ENCODE measurements at regions not wholly inside any gene's neighbourhood (a gene's known extent, or its start where the extent isn't known, plus 50 kb on each side); places are given as distances from the start of the nearest gene placed in this dataset.

DNA sequence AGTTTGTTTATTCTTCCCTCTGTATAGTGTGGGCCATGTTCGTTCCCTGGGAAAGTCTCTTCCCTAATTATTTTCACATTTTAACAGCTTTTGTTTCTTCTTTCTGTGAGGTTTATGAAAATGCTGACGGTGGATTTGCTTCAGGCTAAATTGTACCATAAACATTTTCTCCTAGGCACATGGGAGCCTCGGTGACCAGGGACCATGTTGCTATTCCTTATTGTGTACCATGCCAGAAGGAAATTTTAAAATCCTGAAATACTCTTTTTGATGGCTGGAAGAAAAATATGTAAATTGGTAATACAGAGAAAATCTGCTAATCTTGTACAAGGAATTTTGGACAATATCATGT is 230.1 kb upstream of the JUN start:
- no peak for ATAC-seq (replicated peaks; ENCODE audit: extremely low read depth, poor library complexity, severe bottlenecking)
- Mint-ChIP-seq H3K27ac (ENCODE audit: low read depth) (no peak overlapping the region), H3K4me3 (no peak overlapping the region), H3K27me3 (no peaks in the 10 kb centered on the region), H3K9me3 (peaks cover 4% of the 10 kb centered on the region), H3K36me3 (ENCODE audit: insufficient read depth) (peaks cover 1% of the 10 kb centered on the region), H3K4me1 (peaks cover 18% of the 10 kb centered on the region)
- DNase-seq (ENCODE audit: low spot score in 2 of 2) = no peak

DNA sequence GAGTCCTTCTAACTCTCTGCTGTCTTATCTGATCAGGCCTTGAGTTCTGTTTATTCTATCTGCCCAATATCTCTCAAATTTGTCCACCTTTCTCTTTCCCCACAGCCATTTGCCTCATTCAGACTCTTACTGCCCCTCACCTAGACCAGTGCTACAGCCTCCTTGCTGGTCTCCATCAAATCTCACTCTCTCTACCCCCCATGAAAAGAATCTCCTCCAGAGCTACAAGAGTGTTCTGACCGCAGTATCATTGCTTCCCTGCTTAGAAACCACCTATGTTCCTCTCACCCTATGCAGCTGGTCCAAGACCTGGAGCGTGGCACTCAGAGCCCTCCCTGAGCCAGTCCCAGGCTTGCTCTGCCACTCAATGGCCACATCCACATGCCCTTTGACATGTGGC is 231.0 kb upstream of the JUN start:
- DNase-seq (ENCODE audit: low spot score in 2 of 2) (no peak), ATAC-seq (replicated peaks; ENCODE audit: extremely low read depth, poor library complexity, severe bottlenecking) (no peak)
- peaks cover 4% of the 10 kb centered on the region for H3K9me3 Mint-ChIP-seq
- peaks cover 2% of the 10 kb centered on the region for H3K36me3 Mint-ChIP-seq (ENCODE audit: insufficient read depth)
- H3K27me3 Mint-ChIP-seq = no peaks in the 10 kb centered on the region
- peaks cover 23% of the 10 kb centered on the region for H3K4me1 Mint-ChIP-seq
- H3K27ac Mint-ChIP-seq (ENCODE audit: low read depth) = no peak overlapping the region
- H3K4me3 Mint-ChIP-seq = no peak overlapping the region

DNA sequence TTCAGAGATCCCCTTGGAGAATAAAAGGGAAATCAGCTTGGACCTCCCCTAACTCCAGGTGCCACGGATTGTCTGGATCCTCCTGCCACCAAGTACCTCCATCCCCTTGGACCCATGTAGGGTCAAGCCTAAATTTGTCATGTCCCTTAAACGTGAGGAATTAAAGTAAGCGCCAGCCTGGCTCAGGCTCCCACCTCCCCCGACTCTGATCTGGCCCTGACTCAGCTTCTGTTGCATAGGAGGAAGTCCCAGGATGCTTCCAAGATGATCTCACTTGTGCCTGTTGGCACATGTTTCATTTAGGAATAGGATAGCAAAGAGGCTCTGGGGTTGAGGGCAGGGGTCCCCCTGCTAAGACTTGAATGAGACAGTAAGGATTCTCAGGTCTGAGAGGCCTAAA is 231.9 kb upstream of the JUN start:
- Mint-ChIP-seq H3K9me3 (peaks cover 4% of the 10 kb centered on the region), H3K4me3 (no peak overlapping the region), H3K27ac (ENCODE audit: low read depth) (no peak overlapping the region), H3K36me3 (ENCODE audit: insufficient read depth) (peaks cover 7% of the 10 kb centered on the region), H3K27me3 (no peaks in the 10 kb centered on the region), H3K4me1 (peaks cover 32% of the 10 kb centered on the region)
- DNase-seq (ENCODE audit: low spot score in 2 of 2) (no peak), ATAC-seq (replicated peaks; ENCODE audit: extremely low read depth, poor library complexity, severe bottlenecking) (no peak)

DNA sequence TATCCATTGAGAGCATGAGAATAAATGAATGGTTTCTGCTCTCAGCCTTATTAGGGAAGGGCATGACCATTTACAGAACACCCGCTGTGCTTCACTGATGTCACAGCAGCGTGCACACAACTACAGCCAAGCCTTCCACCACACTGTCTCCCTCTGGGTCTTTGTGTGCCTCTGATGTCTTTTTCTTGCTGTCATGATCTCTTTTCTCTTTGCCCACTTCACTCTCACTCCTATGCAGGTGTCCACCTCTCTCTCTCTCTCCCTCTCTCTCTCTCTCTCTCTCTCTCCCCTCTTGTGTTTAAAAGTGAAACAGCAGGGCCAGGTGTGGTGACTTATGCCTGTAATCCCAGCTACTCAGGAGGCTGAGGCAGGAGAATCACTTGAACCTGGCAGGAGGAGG is 232.5 kb upstream of the JUN start:
- peaks cover 7% of the 10 kb centered on the region for H3K36me3 Mint-ChIP-seq (ENCODE audit: insufficient read depth)
- no peaks in the 10 kb centered on the region for H3K27me3 Mint-ChIP-seq
- peaks cover 4% of the 10 kb centered on the region for H3K9me3 Mint-ChIP-seq
- H3K4me1 Mint-ChIP-seq = peaks cover 36% of the 10 kb centered on the region
- DNase-seq (ENCODE audit: low spot score in 2 of 2) = no peak
- no peak for ATAC-seq (replicated peaks; ENCODE audit: extremely low read depth, poor library complexity, severe bottlenecking)
- no peak overlapping the region for H3K4me3 Mint-ChIP-seq
- H3K27ac Mint-ChIP-seq (ENCODE audit: low read depth) = peak overlapping the region; percentile 3

DNA sequence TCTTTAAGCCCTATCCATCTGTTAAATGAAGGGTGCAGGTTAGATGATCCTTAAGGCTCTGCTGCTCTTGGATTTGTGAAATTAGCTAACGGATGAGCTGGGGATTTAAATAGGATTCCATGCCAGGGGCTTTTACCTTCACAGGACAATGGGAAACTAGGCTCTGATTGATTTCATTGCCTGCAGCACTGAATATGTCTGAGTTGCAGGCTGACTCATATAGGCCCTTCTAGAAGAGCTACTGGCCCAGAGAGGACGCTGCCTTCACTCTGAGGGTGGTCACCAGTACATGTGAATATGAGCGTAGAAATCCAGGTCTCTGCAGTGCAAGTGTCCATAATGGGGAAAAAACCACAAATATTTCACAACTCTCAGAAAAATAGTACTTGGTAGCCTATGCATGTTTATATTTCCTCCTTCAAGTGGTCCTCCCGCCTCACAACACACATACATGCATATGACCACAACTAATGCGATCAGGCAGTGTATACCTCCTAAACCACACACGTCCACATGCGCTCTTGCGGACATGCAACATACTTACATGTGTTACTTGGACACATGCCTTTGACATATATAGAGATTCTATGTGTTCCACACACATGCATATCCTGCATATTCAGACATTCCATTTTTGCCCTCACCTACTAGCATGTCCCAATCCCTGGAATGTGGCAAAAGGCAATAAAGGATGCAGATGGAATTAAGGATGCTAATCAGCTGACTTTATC is 233.8 kb upstream of the JUN start:
- Mint-ChIP-seq H3K9me3 (peaks cover 4% of the 10 kb centered on the region), H3K4me1 (peaks cover 36% of the 10 kb centered on the region), H3K27ac (ENCODE audit: low read depth) (no peak overlapping the region), H3K27me3 (no peaks in the 10 kb centered on the region), H3K36me3 (ENCODE audit: insufficient read depth) (peaks cover 9% of the 10 kb centered on the region), H3K4me3 (no peak overlapping the region)
- DNase-seq (ENCODE audit: low spot score in 2 of 2) (no peak), ATAC-seq (replicated peaks; ENCODE audit: extremely low read depth, poor library complexity, severe bottlenecking) (no peak)

DNA sequence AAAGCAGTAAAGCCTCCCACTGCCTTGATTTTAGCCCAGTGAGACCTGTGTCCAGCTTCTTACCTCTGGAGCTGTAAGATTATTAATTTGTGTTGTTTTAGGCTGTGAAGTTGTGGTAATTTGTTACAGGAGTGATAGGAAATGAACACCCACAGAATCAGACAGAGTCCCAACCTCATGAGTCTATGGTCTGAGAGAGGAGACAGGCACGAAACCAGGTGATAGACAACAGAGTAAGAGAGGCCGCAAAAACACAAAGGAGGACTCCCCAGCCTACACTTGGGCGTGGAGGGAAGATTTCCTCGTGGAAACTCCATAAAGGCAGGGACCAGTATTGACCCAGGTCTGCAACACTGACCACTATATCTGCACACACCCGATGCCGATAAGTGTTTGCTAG is 234.6 kb upstream of the JUN start:
- Mint-ChIP-seq H3K4me3 (peak overlapping the region; percentile 47), H3K4me1 (peaks cover 36% of the 10 kb centered on the region), H3K36me3 (ENCODE audit: insufficient read depth) (peaks cover 9% of the 10 kb centered on the region), H3K27me3 (no peaks in the 10 kb centered on the region), H3K9me3 (peaks cover 4% of the 10 kb centered on the region), H3K27ac (ENCODE audit: low read depth) (peak overlapping the region; percentile 66)
- ATAC-seq (replicated peaks; ENCODE audit: extremely low read depth, poor library complexity, severe bottlenecking) (peak; percentile 72), DNase-seq (ENCODE audit: low spot score in 2 of 2) (no peak)

DNA sequence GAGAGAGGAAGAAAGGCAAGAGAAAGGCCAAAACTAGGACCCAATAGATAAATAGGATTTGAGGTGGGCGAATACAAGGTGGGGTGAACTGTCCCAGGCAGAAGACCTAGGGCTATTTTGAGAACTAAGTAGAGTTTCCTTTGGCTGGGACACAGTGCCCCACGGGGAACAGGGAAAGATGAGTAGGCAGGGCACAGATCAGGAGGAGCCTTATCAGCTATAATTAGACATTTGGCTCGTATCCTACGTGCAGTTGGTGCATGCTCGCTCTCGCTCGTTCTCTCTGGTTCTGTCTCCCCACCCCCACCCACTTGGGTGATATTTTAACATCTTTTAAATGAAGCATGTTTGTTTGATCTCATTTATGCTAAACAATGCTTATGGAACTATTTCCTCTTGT is 235.0 kb upstream of the JUN start:
- H3K36me3 Mint-ChIP-seq (ENCODE audit: insufficient read depth) = peaks cover 9% of the 10 kb centered on the region
- DNase-seq (ENCODE audit: low spot score in 2 of 2) (no peak), ATAC-seq (replicated peaks; ENCODE audit: extremely low read depth, poor library complexity, severe bottlenecking) (no peak)
- H3K27me3 Mint-ChIP-seq = no peaks in the 10 kb centered on the region
- H3K9me3 Mint-ChIP-seq = peaks cover 4% of the 10 kb centered on the region
- peak overlapping the region; percentile 47 for H3K4me3 Mint-ChIP-seq
- H3K4me1 Mint-ChIP-seq = peaks cover 36% of the 10 kb centered on the region
- H3K27ac Mint-ChIP-seq (ENCODE audit: low read depth) = peak overlapping the region; percentile 66

DNA sequence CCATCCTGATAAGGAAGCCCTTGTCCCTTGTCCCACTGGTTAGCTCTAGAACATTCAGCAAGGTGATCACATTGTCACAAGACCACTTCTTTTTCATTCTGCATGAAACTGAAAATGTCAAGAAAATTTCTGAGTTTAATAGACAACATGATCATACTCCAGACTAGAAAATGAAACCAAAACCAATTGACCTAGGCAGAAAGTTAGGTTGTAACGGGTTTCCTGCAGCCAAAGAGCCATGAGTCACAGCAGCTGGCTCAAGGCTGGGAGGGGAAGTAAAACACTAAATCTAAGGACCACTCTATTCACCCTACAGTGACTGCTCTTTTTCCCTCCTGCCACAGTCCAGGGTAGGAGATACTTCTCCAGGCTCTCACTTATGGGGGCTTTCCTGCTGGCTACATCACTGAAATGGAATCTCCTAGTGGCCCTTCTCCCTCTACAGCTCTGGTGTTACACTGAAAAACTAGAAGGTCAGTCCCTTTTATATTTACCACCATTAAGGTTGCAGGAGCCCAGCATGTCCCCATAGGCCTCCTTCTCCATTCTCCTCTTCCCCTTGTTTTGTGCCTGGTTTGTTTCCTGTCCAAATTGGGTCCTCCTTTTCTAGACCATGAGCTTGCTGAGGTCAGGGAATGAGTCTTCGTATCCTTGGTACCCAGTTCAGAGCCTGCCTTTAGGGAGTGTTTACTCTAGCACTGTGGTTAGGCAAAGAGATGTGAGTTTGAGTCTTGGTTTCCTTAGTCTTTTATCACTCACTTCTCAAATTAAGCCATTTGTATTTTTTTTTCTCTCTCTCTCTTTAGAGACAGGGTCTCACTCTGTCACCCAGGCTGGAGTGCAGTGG is 236.5 kb upstream of the JUN start:
- peaks cover 26% of the 10 kb centered on the region for H3K4me1 Mint-ChIP-seq
- DNase-seq (ENCODE audit: low spot score in 2 of 2) (no peak), ATAC-seq (replicated peaks; ENCODE audit: extremely low read depth, poor library complexity, severe bottlenecking) (peak; percentile 83)
- H3K36me3 Mint-ChIP-seq (ENCODE audit: insufficient read depth) = peaks cover 9% of the 10 kb centered on the region
- no peaks in the 10 kb centered on the region for H3K27me3 Mint-ChIP-seq
- peak overlapping the region; percentile 96 for H3K27ac Mint-ChIP-seq (ENCODE audit: low read depth)
- H3K9me3 Mint-ChIP-seq = peaks cover 4% of the 10 kb centered on the region
- H3K4me3 Mint-ChIP-seq = peak overlapping the region; percentile 78

DNA sequence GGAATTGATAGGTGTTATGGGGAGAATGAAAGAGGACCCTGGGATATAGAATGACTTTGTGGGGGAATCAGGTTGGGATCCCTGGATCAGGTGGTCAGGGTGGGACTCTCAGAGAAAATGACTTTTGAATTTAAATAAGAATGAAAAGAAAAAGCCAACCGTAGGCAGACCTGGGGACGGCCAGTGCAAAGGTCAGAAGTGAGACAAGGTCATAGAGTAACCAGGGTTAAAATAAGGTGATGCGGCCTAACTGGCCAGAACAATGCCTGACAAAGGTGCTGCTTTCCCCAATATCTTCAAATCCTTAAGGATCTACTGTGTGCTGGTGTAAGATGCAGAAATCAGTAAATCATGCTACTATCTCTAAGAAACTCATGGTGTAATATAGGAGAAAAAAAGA is 238.4 kb upstream of the JUN start:
- Mint-ChIP-seq H3K4me1 (peaks cover 30% of the 10 kb centered on the region), H3K36me3 (ENCODE audit: insufficient read depth) (peaks cover 7% of the 10 kb centered on the region), H3K9me3 (peaks cover 4% of the 10 kb centered on the region), H3K27ac (ENCODE audit: low read depth) (no peak overlapping the region), H3K4me3 (no peak overlapping the region), H3K27me3 (peaks cover 9% of the 10 kb centered on the region)
- DNase-seq (ENCODE audit: low spot score in 2 of 2) = no peak
- no peak for ATAC-seq (replicated peaks; ENCODE audit: extremely low read depth, poor library complexity, severe bottlenecking)

DNA sequence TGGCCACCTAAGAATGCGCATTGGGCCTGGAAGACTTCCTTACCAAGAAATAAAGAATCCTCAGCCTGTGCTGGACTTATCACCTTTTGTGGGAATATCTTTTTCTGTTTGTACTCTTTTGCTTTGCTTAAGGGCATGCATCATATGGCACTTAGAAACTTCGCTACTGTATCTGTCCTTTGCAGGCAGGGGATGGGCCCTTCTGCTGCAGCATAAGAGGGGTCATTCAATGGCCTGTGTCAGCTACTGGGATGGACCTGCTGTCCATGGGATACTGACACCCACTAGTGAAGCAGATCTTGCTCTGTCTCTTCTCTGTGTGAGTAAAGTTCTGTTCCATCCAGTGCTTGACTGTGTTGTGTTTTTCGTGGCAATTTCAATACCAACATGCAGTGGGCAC is 239.0 kb upstream of the JUN start:
- Mint-ChIP-seq H3K9me3 (peaks cover 4% of the 10 kb centered on the region), H3K27me3 (peaks cover 9% of the 10 kb centered on the region), H3K27ac (ENCODE audit: low read depth) (no peak overlapping the region), H3K4me1 (peaks cover 30% of the 10 kb centered on the region), H3K36me3 (ENCODE audit: insufficient read depth) (peaks cover 7% of the 10 kb centered on the region), H3K4me3 (no peak overlapping the region)
- ATAC-seq (replicated peaks; ENCODE audit: extremely low read depth, poor library complexity, severe bottlenecking) (no peak), DNase-seq (ENCODE audit: low spot score in 2 of 2) (no peak)

DNA sequence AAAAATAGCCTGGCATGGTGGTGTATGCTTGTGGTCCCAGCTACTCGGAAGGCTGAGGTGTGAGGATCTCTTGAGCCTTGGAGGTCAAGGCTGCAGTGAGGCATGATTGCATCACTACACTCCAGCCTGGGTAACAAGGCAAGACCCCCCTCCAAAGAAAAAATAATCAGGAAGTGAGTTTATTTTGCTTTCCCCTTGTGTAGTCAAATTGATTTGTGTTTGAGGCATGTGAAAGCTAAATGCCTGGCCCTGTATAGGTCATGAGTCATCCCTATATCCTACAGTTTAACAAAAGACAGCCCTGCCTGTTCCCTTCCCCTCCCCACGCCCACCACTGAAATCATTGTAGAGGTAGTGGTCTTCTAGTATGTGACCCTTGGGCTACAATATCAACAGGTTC is 241.4 kb upstream of the JUN start:
- peaks cover 14% of the 10 kb centered on the region for H3K4me1 Mint-ChIP-seq
- no peak overlapping the region for H3K4me3 Mint-ChIP-seq
- peaks cover 3% of the 10 kb centered on the region for H3K36me3 Mint-ChIP-seq (ENCODE audit: insufficient read depth)
- ATAC-seq (replicated peaks; ENCODE audit: extremely low read depth, poor library complexity, severe bottlenecking) (no peak), DNase-seq (ENCODE audit: low spot score in 2 of 2) (no peak)
- H3K27me3 Mint-ChIP-seq = peaks cover 9% of the 10 kb centered on the region
- no peaks in the 10 kb centered on the region for H3K9me3 Mint-ChIP-seq
- H3K27ac Mint-ChIP-seq (ENCODE audit: low read depth) = no peak overlapping the region

DNA sequence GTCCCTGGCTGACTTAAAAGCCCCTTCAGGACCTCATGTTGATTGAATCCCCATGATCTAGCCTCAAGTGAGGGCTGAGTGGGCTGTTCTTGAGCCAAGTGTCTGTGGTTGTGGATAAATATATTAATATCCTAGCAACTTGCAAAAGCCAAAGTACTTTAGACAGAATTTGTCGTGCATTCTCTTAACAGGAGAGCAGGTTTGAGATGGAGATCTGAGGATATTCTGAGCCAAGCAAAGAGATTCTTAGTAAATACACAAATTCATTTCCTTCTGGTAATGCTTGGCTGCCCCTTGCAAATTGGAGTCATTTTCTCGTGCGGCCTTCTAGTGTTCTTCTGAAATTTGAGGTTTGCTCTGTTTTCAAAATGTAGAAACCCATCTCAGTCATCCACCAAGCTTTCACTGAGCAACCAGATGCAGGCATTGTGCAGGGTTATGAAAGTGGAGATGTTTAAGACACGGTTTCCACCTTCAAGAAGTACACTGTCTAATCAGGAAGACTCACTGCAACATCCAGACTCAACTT is 242.1 kb upstream of the JUN start:
- no peak for DNase-seq (ENCODE audit: low spot score in 2 of 2)
- Mint-ChIP-seq H3K27me3 (peaks cover 9% of the 10 kb centered on the region), H3K27ac (ENCODE audit: low read depth) (no peak overlapping the region), H3K9me3 (no peaks in the 10 kb centered on the region), H3K36me3 (ENCODE audit: insufficient read depth) (peaks cover 1% of the 10 kb centered on the region), H3K4me3 (no peak overlapping the region), H3K4me1 (peaks cover 6% of the 10 kb centered on the region)
- ATAC-seq (replicated peaks; ENCODE audit: extremely low read depth, poor library complexity, severe bottlenecking) = no peak

DNA sequence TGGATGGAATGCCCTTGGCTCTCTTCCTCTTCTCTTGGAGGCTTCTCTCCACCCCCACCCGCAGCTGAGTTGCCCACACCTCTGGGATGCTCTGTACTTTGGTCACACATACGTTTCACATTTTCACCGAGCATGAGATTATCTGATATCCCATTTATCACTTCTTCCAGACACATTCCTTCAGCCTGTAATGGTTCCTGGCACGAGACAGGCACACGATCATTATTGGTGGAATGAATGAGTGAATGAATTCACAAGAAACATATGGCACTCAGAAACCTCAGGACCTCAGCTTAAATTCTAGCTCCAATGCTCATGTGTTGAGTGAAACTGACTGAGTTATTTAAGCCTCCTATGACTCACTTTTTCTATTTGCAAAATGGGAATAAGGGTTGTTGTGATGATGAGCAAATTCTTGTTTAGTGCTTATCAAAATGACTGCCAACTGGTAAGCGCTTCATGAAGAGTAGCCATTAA is 242.7 kb upstream of the JUN start:
- Mint-ChIP-seq H3K27me3 (peaks cover 9% of the 10 kb centered on the region), H3K4me3 (no peak overlapping the region), H3K27ac (ENCODE audit: low read depth) (no peak overlapping the region), H3K4me1 (peaks cover 5% of the 10 kb centered on the region), H3K36me3 (ENCODE audit: insufficient read depth) (peaks cover 1% of the 10 kb centered on the region), H3K9me3 (no peaks in the 10 kb centered on the region)
- DNase-seq (ENCODE audit: low spot score in 2 of 2) (no peak), ATAC-seq (replicated peaks; ENCODE audit: extremely low read depth, poor library complexity, severe bottlenecking) (no peak)
